OCI-LY1 (cell line): ENCODE measurements at regions not wholly inside any gene's neighbourhood (a gene's known extent, or its start where the extent isn't known, plus 50 kb on each side); places are given as distances from the start of the nearest gene placed in this dataset.

Source experiments
- EZH2 ChIP-seq: fragments of 200-600 bp; sonication (generic), shearing (Covaris generic); IDR thresholded peaks from 2 replicates; pipeline ENCODE4 v1.8.0; 2017; ENCODE audit warnings: borderline replicate concordance, mixed run types, mild to moderate bottlenecking, antibody characterized with exemption, low read length, moderate library complexity, mixed read lengths
- TF ChIP-seq, protein P1 (sequence below): fragments of 200-600 bp; sonication (generic), shearing (Covaris generic); IDR thresholded peaks from 2 replicates; pipeline ENCODE4 v1.5.1; 2017; ENCODE audit warnings: mild to moderate bottlenecking, antibody characterized with exemption, low read length, moderate library complexity, mixed read lengths

DNA sequence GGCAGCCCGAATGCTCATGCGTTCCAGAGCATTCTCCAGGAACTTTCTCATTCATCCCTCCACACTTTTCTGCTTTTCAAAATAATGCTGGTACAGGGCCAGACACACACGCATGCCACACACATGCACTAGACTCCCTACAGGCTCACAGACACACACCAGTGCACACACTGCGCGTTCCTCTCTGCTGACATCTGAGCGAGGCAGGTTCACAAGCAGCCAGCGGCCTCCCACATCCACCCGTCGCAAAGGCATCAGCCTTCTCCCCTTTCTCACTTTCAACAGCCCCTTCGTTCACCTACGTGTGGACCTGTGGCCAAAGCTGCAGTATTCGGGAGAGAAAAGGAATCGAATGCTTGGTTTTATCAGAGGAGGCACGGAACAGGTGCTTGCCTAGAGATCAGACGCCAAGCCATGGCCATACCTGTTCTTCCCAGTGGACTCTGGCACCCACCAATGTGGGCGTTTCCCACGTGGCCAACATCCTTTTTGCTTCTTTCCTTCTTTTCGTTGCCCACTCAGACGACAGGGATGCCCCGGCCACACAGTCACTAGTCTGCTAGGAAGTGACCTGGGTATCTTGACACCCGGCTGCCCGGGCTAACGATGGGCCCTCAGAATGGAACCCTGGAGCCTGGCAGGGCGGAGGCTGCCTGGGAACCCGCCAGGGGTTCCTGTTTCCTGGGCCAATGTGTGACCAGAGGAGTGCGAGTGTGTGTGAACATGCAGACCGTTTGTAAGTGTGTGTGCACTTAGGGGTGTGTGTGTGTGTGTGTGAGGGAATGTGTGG lies 85.8 kb upstream of the ID2 start:
- TF ChIP-seq, protein P1, sequence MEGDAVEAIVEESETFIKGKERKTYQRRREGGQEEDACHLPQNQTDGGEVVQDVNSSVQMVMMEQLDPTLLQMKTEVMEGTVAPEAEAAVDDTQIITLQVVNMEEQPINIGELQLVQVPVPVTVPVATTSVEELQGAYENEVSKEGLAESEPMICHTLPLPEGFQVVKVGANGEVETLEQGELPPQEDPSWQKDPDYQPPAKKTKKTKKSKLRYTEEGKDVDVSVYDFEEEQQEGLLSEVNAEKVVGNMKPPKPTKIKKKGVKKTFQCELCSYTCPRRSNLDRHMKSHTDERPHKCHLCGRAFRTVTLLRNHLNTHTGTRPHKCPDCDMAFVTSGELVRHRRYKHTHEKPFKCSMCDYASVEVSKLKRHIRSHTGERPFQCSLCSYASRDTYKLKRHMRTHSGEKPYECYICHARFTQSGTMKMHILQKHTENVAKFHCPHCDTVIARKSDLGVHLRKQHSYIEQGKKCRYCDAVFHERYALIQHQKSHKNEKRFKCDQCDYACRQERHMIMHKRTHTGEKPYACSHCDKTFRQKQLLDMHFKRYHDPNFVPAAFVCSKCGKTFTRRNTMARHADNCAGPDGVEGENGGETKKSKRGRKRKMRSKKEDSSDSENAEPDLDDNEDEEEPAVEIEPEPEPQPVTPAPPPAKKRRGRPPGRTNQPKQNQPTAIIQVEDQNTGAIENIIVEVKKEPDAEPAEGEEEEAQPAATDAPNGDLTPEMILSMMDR, result no peak
- TF ChIP-seq EZH2, result no peak
